H9 (cell line): ENCODE measurements at regions not wholly inside any gene's neighbourhood (a gene's known extent, or its start where the extent isn't known, plus 50 kb on each side); places are given as distances from the start of the nearest gene placed in this dataset.

Experiments
- DNase-seq: peaks from one replicate; pipeline ENCODE4 v3.0.0-alpha.2; 2017
- H2AFZ ChIP-seq: one replicate; pipeline ENCODE4 v1.6.1; 2013; ENCODE audit warnings: mild to moderate bottlenecking, low read length, control low read depth, moderate library complexity
- H2AK5ac ChIP-seq: 2 replicates; pipeline ENCODE4 v1.6.1; 2013; ENCODE audit warnings: low read length, control low read depth, mixed read lengths; ENCODE audit not compliant: insufficient read length
- H2BK120ac ChIP-seq: one replicate; pipeline ENCODE4 v1.6.1; 2013; ENCODE audit warnings: low read depth, mild to moderate bottlenecking, low read length, control low read depth, inconsistent platforms; ENCODE audit not compliant: poor library complexity, severe bottlenecking
- H2BK12ac ChIP-seq: 2 replicates; pipeline ENCODE4 v1.6.1; 2013; ENCODE audit warnings: low read length, control low read depth, mixed read lengths, low read depth; ENCODE audit not compliant: insufficient read length
- H2BK15ac ChIP-seq: 2 replicates; pipeline ENCODE4 v1.6.1; 2013; ENCODE audit warnings: low read depth, low read length, control low read depth
- H2BK20ac ChIP-seq: one replicate; pipeline ENCODE4 v1.6.1; 2013; ENCODE audit warnings: low read depth, mild to moderate bottlenecking, low read length, control low read depth, inconsistent platforms; ENCODE audit not compliant: poor library complexity, severe bottlenecking
- H2BK5ac ChIP-seq: 2 replicates; pipeline ENCODE4 v1.6.1; 2013; ENCODE audit warnings: low read length, control low read depth, mixed read lengths; ENCODE audit not compliant: insufficient read length
- H3K14ac ChIP-seq: 2 replicates; pipeline ENCODE4 v1.6.1; 2013; ENCODE audit warnings: low read length, control low read depth; ENCODE audit not compliant: insufficient read depth
- H3K18ac ChIP-seq: 2 replicates; pipeline ENCODE4 v1.6.1; 2013; ENCODE audit warnings: low read depth, mild to moderate bottlenecking, mixed read lengths, low read length, control low read depth; ENCODE audit not compliant: insufficient read length
- H3K23ac ChIP-seq: 2 replicates; pipeline ENCODE4 v1.6.1; 2013; ENCODE audit warnings: low read length, control low read depth, mixed read lengths, low read depth; ENCODE audit not compliant: insufficient read length
- H3K23me2 ChIP-seq: 2 replicates; pipeline ENCODE4 v1.6.1; 2013; ENCODE audit warnings: low read depth, mild to moderate bottlenecking, mixed read lengths, low read length, control low read depth; ENCODE audit not compliant: insufficient read length, poor library complexity, severe bottlenecking
- H3K27ac ChIP-seq: 2 replicates; pipeline ENCODE4 v1.5.1; 2013; ENCODE audit warnings: low read length, control low read depth, mixed read lengths, low read depth; ENCODE audit not compliant: insufficient read length
- H3K27me3 ChIP-seq: 2 replicates; pipeline ENCODE4 v1.6.1; 2013; ENCODE audit warnings: low read length, control low read depth, inconsistent platforms; ENCODE audit not compliant: insufficient read depth
- H3K4ac ChIP-seq: 2 replicates; pipeline ENCODE4 v1.6.1; 2013; ENCODE audit warnings: low read depth, mild to moderate bottlenecking, control low read depth, inconsistent platforms, low read length, moderate library complexity
- H3K4me1 ChIP-seq: 2 replicates; pipeline ENCODE4 v1.6.1; 2013; ENCODE audit warnings: low read length, control low read depth, inconsistent platforms; ENCODE audit not compliant: insufficient read depth
- H3K4me2 ChIP-seq: 2 replicates; pipeline ENCODE4 v1.6.1; 2013; ENCODE audit warnings: low read length, control low read depth, mixed read lengths; ENCODE audit not compliant: insufficient read length, insufficient read depth
- H3K56ac ChIP-seq: 2 replicates; pipeline ENCODE4 v1.6.1; 2013; ENCODE audit warnings: low read depth, mild to moderate bottlenecking, mixed read lengths, low read length, control low read depth; ENCODE audit not compliant: insufficient read length
- H3K79me1 ChIP-seq: 2 replicates; pipeline ENCODE4 v1.6.1; 2013; ENCODE audit warnings: low read depth, mild to moderate bottlenecking, moderate library complexity, low read length, control low read depth, inconsistent platforms; ENCODE audit not compliant: insufficient read depth, poor library complexity, severe bottlenecking
- H3K79me2 ChIP-seq: 2 replicates; pipeline ENCODE4 v1.6.1; 2013; ENCODE audit warnings: low read length, control low read depth, inconsistent platforms; ENCODE audit not compliant: insufficient read depth
- H3K9ac ChIP-seq: 2 replicates; pipeline ENCODE4 v1.6.1; 2013; ENCODE audit warnings: low read length, control low read depth, mixed read lengths; ENCODE audit not compliant: insufficient read length; ENCODE audit errors: extremely low read depth
- H3K9me3 ChIP-seq: one replicate; pipeline ENCODE4 v1.6.1; 2013; ENCODE audit warnings: low read depth, low read length, inconsistent platforms; ENCODE audit not compliant: control insufficient read depth
- H3T11ph ChIP-seq: one replicate; pipeline ENCODE4 v1.6.1; 2013; ENCODE audit warnings: mild to moderate bottlenecking, low read length, control low read depth, inconsistent platforms
- H4K20me1 ChIP-seq: one replicate; pipeline ENCODE4 v1.6.1; 2013; ENCODE audit not compliant: control insufficient read depth, insufficient read length, insufficient read depth
- H4K5ac ChIP-seq: 2 replicates; pipeline ENCODE4 v1.6.1; 2013; ENCODE audit warnings: low read depth, mild to moderate bottlenecking, mixed read lengths, low read length, control low read depth; ENCODE audit not compliant: insufficient read length
- H4K8ac ChIP-seq: replicated peaks from 2 replicates; pipeline ENCODE4 v1.6.1; 2013; ENCODE audit warnings: low read length, control low read depth, mixed read lengths, low read depth; ENCODE audit not compliant: insufficient read length
- H4K91ac ChIP-seq: 2 replicates; pipeline ENCODE4 v1.6.1; 2013; ENCODE audit warnings: low read depth, mild to moderate bottlenecking, moderate library complexity, mixed read lengths, low read length, control low read depth; ENCODE audit not compliant: insufficient read length
- H3K27ac Mint-ChIP-seq, 3 experiments: 2 replicates in 2 of 3; 3 replicates in 1 of 3; pipeline ENCODE4 v1.8.0; 2020 to 2021; ENCODE audit warnings: mixed read lengths in 3 of 3, mild to moderate bottlenecking in 1 of 3, moderate library complexity in 1 of 3
- H3K27me3 Mint-ChIP-seq: 2 replicates; pipeline ENCODE4 v1.8.0; 2021; ENCODE audit warnings: low read depth, mild to moderate bottlenecking, moderate library complexity, mixed read lengths
- H3K36me3 Mint-ChIP-seq, 3 experiments: 2 replicates in 2 of 3; 3 replicates in 1 of 3; pipeline ENCODE4 v1.8.0; 2020 to 2021; ENCODE audit warnings: low read depth in 3 of 3, mixed read lengths in 3 of 3; ENCODE audit not compliant: insufficient read depth in 1 of 3
- H3K4me1 Mint-ChIP-seq, 2 experiments: 2 replicates each; pipeline ENCODE4 v1.8.0; 2020; ENCODE audit warnings: mixed read lengths in 2 of 2
- H3K4me3 Mint-ChIP-seq, 2 experiments: 2 replicates in 1 of 2; 3 replicates in 1 of 2; pipeline ENCODE4 v1.8.0; 2020 to 2021; ENCODE audit warnings: mild to moderate bottlenecking in 2 of 2, mixed read lengths in 2 of 2, moderate library complexity in 1 of 2
- H3K9me3 Mint-ChIP-seq, 2 experiments: 2 replicates in 1 of 2; 3 replicates in 1 of 2; pipeline ENCODE4 v1.8.0; 2020; ENCODE audit warnings: mild to moderate bottlenecking in 2 of 2, mixed read lengths in 2 of 2, moderate library complexity in 1 of 2
- CTCF ChIP-seq: fragments of 200-600 bp; sonication (generic); conservative IDR thresholded peaks from 3 replicates; pipeline ENCODE4 v1.8.0; 2021; ENCODE audit warnings: antibody characterized with exemption, mild to moderate bottlenecking
- WGBS: extraction: QIAGEN DNeasy Blood & Tissue Kit; methylation state at CpG from one replicate; pipeline ENCODE4 v1.1.7; 2013; ENCODE audit warnings: missing lambda C conversion rate, low lambda C conversion rate, mixed read lengths; ENCODE audit not compliant: insufficient read length; ENCODE audit errors: extremely low coverage; 5-methylcytosine and 5-hydroxymethylcytosine counted together

DNA sequence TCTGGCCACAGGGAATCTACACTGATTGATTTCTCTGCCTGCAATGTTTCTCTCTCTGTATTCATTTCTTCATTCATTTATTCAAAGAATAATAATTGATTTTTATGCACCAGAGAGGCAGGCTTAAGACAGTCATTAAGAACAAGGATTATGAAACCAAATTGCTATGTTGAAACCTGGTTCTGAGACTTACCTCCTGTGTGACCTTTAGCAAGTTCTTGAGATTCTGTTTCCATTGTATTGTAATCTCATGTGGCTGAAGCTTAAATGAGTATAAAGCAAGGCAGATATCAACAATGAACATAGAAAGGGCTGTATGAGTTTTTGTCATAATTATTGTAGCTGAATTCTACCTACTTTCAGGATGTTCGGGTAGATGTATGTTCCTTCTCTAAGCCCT, 129.6 kb upstream of the GRIA1 start:
- Histone ChIP-seq H3K23ac (no peak overlapping the region), H4K5ac (no peak overlapping the region), H3K4ac (no peak overlapping the region), H3K23me2 (no peaks in the 10 kb centered on the region), H3K9me3 (no peaks in the 10 kb centered on the region), H3T11ph (no peak overlapping the region), H2AK5ac (no peak overlapping the region), H3K27me3 (no peaks in the 10 kb centered on the region), H3K18ac (no peak overlapping the region), H2BK5ac (no peak overlapping the region), H3K79me1 (no peaks in the 10 kb centered on the region), H3K9ac (no peak overlapping the region), H2BK120ac (no peak overlapping the region), H2BK12ac (no peak overlapping the region), H3K14ac (no peak overlapping the region), H4K20me1 (no peaks in the 10 kb centered on the region), H3K79me2 (no peaks in the 10 kb centered on the region), H3K4me1 (no peaks in the 10 kb centered on the region), H3K27ac (no peak overlapping the region), H2BK20ac (no peak overlapping the region), H3K4me2 (no peak overlapping the region), H4K91ac (no peak overlapping the region), H2BK15ac (no peak overlapping the region), H3K56ac (no peak overlapping the region), H2AFZ (no peak overlapping the region), H4K8ac (no peak overlapping the region)
- no peak for TF ChIP-seq CTCF
- H3K4me3 Mint-ChIP-seq: no peak overlapping the region
- no peak for DNase-seq
- WGBS: no CpG with 5 or more reads among the region's 1 CpG
- no peaks in the 10 kb centered on the region for H3K36me3 Mint-ChIP-seq
- no peaks in the 10 kb centered on the region for H3K9me3 Mint-ChIP-seq
- H3K4me1 Mint-ChIP-seq: peaks cover 4% of the 10 kb centered on the region in 2 experiments
- no peak overlapping the region for H3K27ac Mint-ChIP-seq
- peaks cover 3% of the 10 kb centered on the region for H3K27me3 Mint-ChIP-seq
